Activated naive CD4-positive, alpha-beta T cell treated with anti-CD3 and anti-CD28 coated beads for 36 hours (primary cell): ENCODE measurements at regions not wholly inside any gene's neighbourhood (a gene's known extent, or its start where the extent isn't known, plus 50 kb on each side); places are given as distances from the start of the nearest gene placed in this dataset.

Experiments
- CTCF ChIA-PET: fragments of 350-600 bp; sonication (Branson Sonifier 250); formaldehyde crosslinking; loops from one replicate; lab custom pipeline; 2021; ENCODE audit warnings: antibody characterized with exemption; lab: Charles Lee
- DNase-seq: peaks from one replicate; pipeline ENCODE4 v3.0.0-alpha.2; 2020
- H3K27ac Mint-ChIP-seq: one replicate; pipeline ENCODE4 v1.8.0; 2021; ENCODE audit warnings: mild to moderate bottlenecking, mixed read lengths
- H3K27me3 Mint-ChIP-seq: one replicate; pipeline ENCODE4 v1.8.0; 2021; ENCODE audit warnings: low read depth, mixed read lengths
- H3K36me3 Mint-ChIP-seq: one replicate; pipeline ENCODE4 v1.8.0; 2021; ENCODE audit warnings: low read depth, mixed read lengths
- H3K4me1 Mint-ChIP-seq: one replicate; pipeline ENCODE4 v1.8.0; 2021; ENCODE audit warnings: low read depth, mixed read lengths
- H3K4me3 Mint-ChIP-seq: one replicate; pipeline ENCODE4 v1.8.0; 2021; ENCODE audit warnings: mild to moderate bottlenecking, moderate library complexity, mixed read lengths
- H3K9me3 Mint-ChIP-seq: one replicate; pipeline ENCODE4 v1.8.0; 2021; ENCODE audit warnings: mixed read lengths
- intact Hi-C: fragments of 100-400 bp; cut with micrococcal nuclease; formaldehyde crosslinking; loops from one replicate; pipeline ENCODE4 v1.15.1; 2023

GRCh38 chr1:228810395-228810758 is 75.1 kb downstream of the RHOU start:
- intact Hi-C loops = no loop called here
- Mint-ChIP-seq H3K27ac (no peak overlapping the region), H3K36me3 (no peaks in the 10 kb centered on the region), H3K4me3 (no peak overlapping the region), H3K4me1 (peaks cover 33% of the 10 kb centered on the region), H3K9me3 (no peaks in the 10 kb centered on the region), H3K27me3 (no peaks in the 10 kb centered on the region)
- CTCF ChIA-PET = no interaction called here
- no peak for DNase-seq

- intact Hi-C loops = no loop called here
- H3K4me3 Mint-ChIP-seq = no peak overlapping the region
- no peaks in the 10 kb centered on the region for H3K36me3 Mint-ChIP-seq
- no peaks in the 10 kb centered on the region for H3K9me3 Mint-ChIP-seq
- H3K27me3 Mint-ChIP-seq = no peaks in the 10 kb centered on the region
- no peak overlapping the region for H3K27ac Mint-ChIP-seq
- DNase-seq = no peak
- peaks cover 28% of the 10 kb centered on the region for H3K4me1 Mint-ChIP-seq
- CTCF ChIA-PET = no interaction called here
These were observed 75.8 kb downstream of the RHOU start for GRCh38 chr1:228810878-228811711.

GRCh38 chr1:228811712-228812305 is 76.5 kb downstream of the RHOU start:
- Mint-ChIP-seq H3K9me3 (no peaks in the 10 kb centered on the region), H3K36me3 (no peaks in the 10 kb centered on the region), H3K27ac (no peak overlapping the region), H3K4me3 (no peak overlapping the region), H3K27me3 (no peaks in the 10 kb centered on the region), H3K4me1 (peaks cover 28% of the 10 kb centered on the region)
- CTCF ChIA-PET = no interaction called here
- DNase-seq = no peak
- intact Hi-C loops = no loop called here

- Mint-ChIP-seq H3K27me3 (no peaks in the 10 kb centered on the region), H3K27ac (no peak overlapping the region), H3K9me3 (no peaks in the 10 kb centered on the region), H3K4me1 (peaks cover 28% of the 10 kb centered on the region), H3K4me3 (no peak overlapping the region), H3K36me3 (no peaks in the 10 kb centered on the region)
- no peak for DNase-seq
- intact Hi-C loops = no loop called here
- CTCF ChIA-PET = no interaction called here
These were observed 77.7 kb downstream of the RHOU start for GRCh38 chr1:228812961-228813360.

GRCh38 chr1:228814176-228814575 is 78.9 kb downstream of the RHOU start:
- H3K36me3 Mint-ChIP-seq = no peaks in the 10 kb centered on the region
- CTCF ChIA-PET = no interaction called here
- intact Hi-C loops = no loop called here

GRCh38 chr1:228818296-228818695 is 83.0 kb downstream of the RHOU start:
- H3K36me3 Mint-ChIP-seq = no peaks in the 10 kb centered on the region
- no peak overlapping the region for H3K27ac Mint-ChIP-seq
- CTCF ChIA-PET = interaction anchor here (0.7 to 1.3 kb wide), 2 partner anchors 26 to 112 kb away, joined by 3 read pairs; no protein-coding TSS in a partner anchor
- no peak for DNase-seq
- H3K4me1 Mint-ChIP-seq = no peaks in the 10 kb centered on the region
- H3K4me3 Mint-ChIP-seq = no peak overlapping the region
- H3K27me3 Mint-ChIP-seq = no peaks in the 10 kb centered on the region
- no peaks in the 10 kb centered on the region for H3K9me3 Mint-ChIP-seq
- intact Hi-C loops = no loop called here

More at GRCh38 chr1:228814176-228814575, 78.9 kb downstream of the RHOU start:
- peaks cover 24% of the 10 kb centered on the region for H3K4me1 Mint-ChIP-seq
- no peak overlapping the region for H3K4me3 Mint-ChIP-seq
- no peak overlapping the region for H3K27ac Mint-ChIP-seq
- DNase-seq = no peak
- no peaks in the 10 kb centered on the region for H3K27me3 Mint-ChIP-seq
- no peaks in the 10 kb centered on the region for H3K9me3 Mint-ChIP-seq

GRCh38 chr1:228818928-228819630 is 83.8 kb downstream of the RHOU start:
- intact Hi-C loops = no loop called here
- H3K27me3 Mint-ChIP-seq = no peaks in the 10 kb centered on the region
- H3K4me1 Mint-ChIP-seq = no peaks in the 10 kb centered on the region
- H3K27ac Mint-ChIP-seq = no peak overlapping the region
- H3K9me3 Mint-ChIP-seq = no peaks in the 10 kb centered on the region
- no peak for DNase-seq
- H3K36me3 Mint-ChIP-seq = no peaks in the 10 kb centered on the region
- CTCF ChIA-PET = interaction anchor here (0.7 to 1.3 kb wide), 2 partner anchors 27 to 113 kb away, joined by 3 read pairs; no protein-coding TSS in a partner anchor
- H3K4me3 Mint-ChIP-seq = no peak overlapping the region

GRCh38 chr1:228821252-228821651 is 86.0 kb downstream of the RHOU start:
- Mint-ChIP-seq H3K27me3 (no peaks in the 10 kb centered on the region), H3K27ac (no peak overlapping the region), H3K9me3 (no peaks in the 10 kb centered on the region), H3K36me3 (no peaks in the 10 kb centered on the region), H3K4me1 (peaks cover 7% of the 10 kb centered on the region), H3K4me3 (no peak overlapping the region)
- intact Hi-C loops = no loop called here
- CTCF ChIA-PET = no interaction called here
- DNase-seq = no peak

- intact Hi-C loops = no loop called here
- DNase-seq = no peak
- Mint-ChIP-seq H3K27ac (no peak overlapping the region), H3K36me3 (no peaks in the 10 kb centered on the region), H3K4me1 (peaks cover 19% of the 10 kb centered on the region), H3K9me3 (no peaks in the 10 kb centered on the region), H3K27me3 (no peaks in the 10 kb centered on the region), H3K4me3 (no peak overlapping the region)
- CTCF ChIA-PET = interaction anchor here (0.6 kb wide), 1 partner anchor 278 kb away, joined by 3 read pairs; no protein-coding TSS in a partner anchor
These were observed 87.9 kb downstream of the RHOU start for GRCh38 chr1:228823200-228823599.

- H3K27ac Mint-ChIP-seq = no peak overlapping the region
- no peaks in the 10 kb centered on the region for H3K36me3 Mint-ChIP-seq
- no peaks in the 10 kb centered on the region for H3K9me3 Mint-ChIP-seq
- intact Hi-C loops = no loop called here
- no peak overlapping the region for H3K4me3 Mint-ChIP-seq
- H3K4me1 Mint-ChIP-seq = peaks cover 20% of the 10 kb centered on the region
- DNase-seq = no peak
- no peaks in the 10 kb centered on the region for H3K27me3 Mint-ChIP-seq
- CTCF ChIA-PET = no interaction called here
These were observed 89.1 kb downstream of the RHOU start for GRCh38 chr1:228824366-228824765.

- Mint-ChIP-seq H3K36me3 (no peaks in the 10 kb centered on the region), H3K27ac (no peak overlapping the region), H3K9me3 (no peaks in the 10 kb centered on the region), H3K27me3 (no peaks in the 10 kb centered on the region), H3K4me1 (peaks cover 20% of the 10 kb centered on the region), H3K4me3 (no peak overlapping the region)
- intact Hi-C loops = loop anchor here (1.0 to 5.0 kb wide), 2 partner anchors 31 to 402 kb away; no protein-coding TSS in a partner anchor
- CTCF ChIA-PET = no interaction called here
- DNase-seq = no peak
These were observed 89.8 kb downstream of the RHOU start for GRCh38 chr1:228825041-228825440.

- H3K27ac Mint-ChIP-seq = no peak overlapping the region
- CTCF ChIA-PET = no interaction called here
- intact Hi-C loops = loop anchor here (1.0 to 5.0 kb wide), 2 partner anchors 32 to 401 kb away; no protein-coding TSS in a partner anchor
- no peak overlapping the region for H3K4me3 Mint-ChIP-seq
- H3K36me3 Mint-ChIP-seq = no peaks in the 10 kb centered on the region
- H3K27me3 Mint-ChIP-seq = no peaks in the 10 kb centered on the region
- no peak for DNase-seq
- H3K4me1 Mint-ChIP-seq = peaks cover 21% of the 10 kb centered on the region
- H3K9me3 Mint-ChIP-seq = no peaks in the 10 kb centered on the region
These were observed 90.7 kb downstream of the RHOU start for GRCh38 chr1:228825840-228826484.
